ENCODE measurements at regions not wholly inside any gene's neighbourhood (a gene's known extent, or its start where the extent isn't known, plus 50 kb on each side); places are given as distances from the start of the nearest gene placed in this dataset.
A peak's percentile ranks its signal among the peaks of the same experiment; 100 is the strongest.

DNA sequence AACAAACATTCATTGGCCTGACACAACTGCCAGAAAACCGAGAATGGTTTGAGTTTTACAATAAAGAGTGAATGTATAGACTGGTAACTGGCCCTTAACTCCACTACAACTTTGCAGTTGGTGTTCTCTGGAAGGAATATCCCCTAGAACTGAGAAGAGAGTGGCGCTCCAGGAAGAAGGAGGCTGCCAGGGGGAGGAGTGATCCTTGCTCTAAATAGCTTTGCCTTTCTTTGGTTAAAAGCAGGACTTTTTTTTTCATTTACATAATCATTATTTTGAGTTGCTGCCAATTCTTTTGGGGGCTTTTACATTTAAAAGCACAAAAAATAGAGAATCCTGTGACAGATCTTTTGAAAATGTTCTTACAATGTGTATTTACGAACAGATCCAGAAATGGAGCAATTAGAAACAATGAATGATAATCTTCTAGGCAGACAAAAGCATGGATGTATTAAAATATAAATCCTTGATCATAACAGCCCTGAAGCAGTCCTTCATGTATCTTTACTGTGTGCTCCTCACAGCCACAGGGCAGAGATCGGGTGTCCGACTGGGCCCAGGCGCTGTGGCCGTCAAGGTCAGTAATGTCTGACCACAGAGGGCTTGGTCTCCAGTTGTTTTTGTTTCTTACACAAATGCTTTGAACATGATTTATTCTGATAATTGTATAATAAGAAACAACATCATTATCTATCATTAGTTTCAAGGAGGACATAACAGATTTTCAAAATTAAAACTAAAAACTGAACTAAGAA is 612.2 kb downstream of the HDGFL1 start:
- DNase-seq, result no peak
- H3T11ph ChIP-seq (ENCODE audit: low read length), result no peak overlapping the region
- H3K9ac ChIP-seq (ENCODE audit: extremely low read depth, insufficient read length, low read length), result no peak overlapping the region
- H3K56ac ChIP-seq (ENCODE audit: insufficient read length, low read depth, low read length), result no peak overlapping the region
- Mint-ChIP-seq H3K4me3 (no peak overlapping the region), H3K27me3 (ENCODE audit: low read depth) (no peaks in the 10 kb centered on the region), H3K9me3 (no peaks in the 10 kb centered on the region), H3K4me1 (peaks cover 18% of the 10 kb centered on the region in 2 experiments), H3K27ac (0 out of 7 replicates have a peak overlapping the region, but pooled peaks of 1 of the 3 experiments have one; percentile 47), H3K36me3 (ENCODE audit: insufficient read depth in 1 of 3, low read depth in 3 of 3) (no peaks in the 10 kb centered on the region)
- H3K27me3 ChIP-seq (ENCODE audit: insufficient read depth, low read length), result no peaks in the 10 kb centered on the region
- H3K4me1 ChIP-seq (ENCODE audit: insufficient read depth, low read length), result no peaks in the 10 kb centered on the region; the same call in 1 of the 2 replicates
- no peaks in the 10 kb centered on the region for H3K9me3 ChIP-seq (ENCODE audit: control insufficient read depth, low read depth, low read length)
- H3K23ac ChIP-seq (ENCODE audit: insufficient read length, low read depth, low read length), result no peak overlapping the region
- H4K91ac ChIP-seq (ENCODE audit: insufficient read length, low read depth, low read length), result no peak overlapping the region
- H3K4ac ChIP-seq (ENCODE audit: low read depth, low read length), result no peak overlapping the region
- H2AFZ ChIP-seq (ENCODE audit: low read length), result no peak overlapping the region
- no peak overlapping the region for H2BK5ac ChIP-seq (ENCODE audit: insufficient read length, low read length)
- no peaks in the 10 kb centered on the region for H3K23me2 ChIP-seq (ENCODE audit: insufficient read length, low read depth, low read length, poor library complexity, severe bottlenecking)
- H3K79me2 ChIP-seq (ENCODE audit: insufficient read depth, low read length), result no peaks in the 10 kb centered on the region
- no peak overlapping the region for H2BK15ac ChIP-seq (ENCODE audit: low read depth, low read length)
- no peak overlapping the region for H2BK12ac ChIP-seq (ENCODE audit: insufficient read length, low read depth, low read length)
- H3K4me2 ChIP-seq (ENCODE audit: insufficient read depth, insufficient read length, low read length), result no peak overlapping the region
- H3K27ac ChIP-seq (ENCODE audit: insufficient read length, low read depth, low read length), result no peak overlapping the region
- H4K20me1 ChIP-seq (ENCODE audit: control insufficient read depth, insufficient read depth, insufficient read length), result no peaks in the 10 kb centered on the region
- H2AK5ac ChIP-seq (ENCODE audit: insufficient read length, low read length), result no peak overlapping the region
- no peak overlapping the region for H3K14ac ChIP-seq (ENCODE audit: insufficient read depth, low read length)
- H4K8ac ChIP-seq (replicated peaks; ENCODE audit: insufficient read length, low read depth, low read length), result no peak overlapping the region
- WGBS (ENCODE audit: extremely low coverage, insufficient read length, low lambda C conversion rate), result no CpG with 5 or more reads among the region's 7 CpGs
- H3K18ac ChIP-seq (ENCODE audit: insufficient read length, low read depth, low read length), result no peak overlapping the region
- TF ChIP-seq, protein P1, sequence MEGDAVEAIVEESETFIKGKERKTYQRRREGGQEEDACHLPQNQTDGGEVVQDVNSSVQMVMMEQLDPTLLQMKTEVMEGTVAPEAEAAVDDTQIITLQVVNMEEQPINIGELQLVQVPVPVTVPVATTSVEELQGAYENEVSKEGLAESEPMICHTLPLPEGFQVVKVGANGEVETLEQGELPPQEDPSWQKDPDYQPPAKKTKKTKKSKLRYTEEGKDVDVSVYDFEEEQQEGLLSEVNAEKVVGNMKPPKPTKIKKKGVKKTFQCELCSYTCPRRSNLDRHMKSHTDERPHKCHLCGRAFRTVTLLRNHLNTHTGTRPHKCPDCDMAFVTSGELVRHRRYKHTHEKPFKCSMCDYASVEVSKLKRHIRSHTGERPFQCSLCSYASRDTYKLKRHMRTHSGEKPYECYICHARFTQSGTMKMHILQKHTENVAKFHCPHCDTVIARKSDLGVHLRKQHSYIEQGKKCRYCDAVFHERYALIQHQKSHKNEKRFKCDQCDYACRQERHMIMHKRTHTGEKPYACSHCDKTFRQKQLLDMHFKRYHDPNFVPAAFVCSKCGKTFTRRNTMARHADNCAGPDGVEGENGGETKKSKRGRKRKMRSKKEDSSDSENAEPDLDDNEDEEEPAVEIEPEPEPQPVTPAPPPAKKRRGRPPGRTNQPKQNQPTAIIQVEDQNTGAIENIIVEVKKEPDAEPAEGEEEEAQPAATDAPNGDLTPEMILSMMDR (conservative IDR thresholded peaks at IDR 0.05), result no peak
- H4K5ac ChIP-seq (ENCODE audit: insufficient read length, low read depth, low read length), result no peak overlapping the region
- H2BK120ac ChIP-seq (ENCODE audit: low read depth, low read length, poor library complexity, severe bottlenecking), result peak overlapping the region; percentile 77
- no peaks in the 10 kb centered on the region for H3K79me1 ChIP-seq (ENCODE audit: insufficient read depth, low read depth, low read length, poor library complexity, severe bottlenecking)
- H2BK20ac ChIP-seq (ENCODE audit: low read depth, low read length, poor library complexity, severe bottlenecking), result no peak overlapping the region
